GM21526 (cell line): ENCODE measurements at regions not wholly inside any gene's neighbourhood (a gene's known extent, or its start where the extent isn't known, plus 50 kb on each side); places are given as distances from the start of the nearest gene placed in this dataset.
"Not testable (repeated sequence)": the region's sequence is repeated elsewhere in the genome, so short reads cannot be mapped to it uniquely, and the experiment has no call there.

Source experiments
- ATAC-seq: cut with Tn5 transposase; IDR thresholded peaks from one replicate; pipeline ENCODE4 v1.9.1; 2021; ENCODE audit warnings: moderate library complexity; ENCODE audit not compliant: unreplicated experiment, low FRiP score

- ATAC-seq, result no peak
These were observed 185.1 kb downstream of the NRP2 start for GRCh38 chr2:205867371-205867770.

GRCh38 chr2:205865905-205866441 is 183.7 kb downstream of the NRP2 start:
- ATAC-seq, result no peak

- ATAC-seq, result no peak
These were observed 182.8 kb downstream of the NRP2 start for GRCh38 chr2:205865056-205865455.

- ATAC-seq, result no peak
These were observed 182.2 kb downstream of the NRP2 start for GRCh38 chr2:205864491-205864890.

- ATAC-seq, result not testable (repeated sequence)
These were observed 180.5 kb downstream of the NRP2 start for GRCh38 chr2:205862761-205863160.

- ATAC-seq, result no peak
These were observed 178.6 kb downstream of the NRP2 start for GRCh38 chr2:205860885-205861284.

- no peak for ATAC-seq
These were observed 177.9 kb downstream of the NRP2 start for GRCh38 chr2:205860181-205860580.

GRCh38 chr2:205858881-205859441 is 176.7 kb downstream of the NRP2 start:
- no peak for ATAC-seq

GRCh38 chr2:205858275-205858674 is 176.0 kb downstream of the NRP2 start:
- ATAC-seq, result no peak

- ATAC-seq, result peak; percentile 53
These were observed 175.4 kb downstream of the NRP2 start for GRCh38 chr2:205857520-205858237.

GRCh38 chr2:205852457-205852856 is 170.2 kb downstream of the NRP2 start:
- no peak for ATAC-seq

- no peak for ATAC-seq
These were observed 168.3 kb downstream of the NRP2 start for GRCh38 chr2:205850611-205851010.

GRCh38 chr2:205850132-205850531 is 167.8 kb downstream of the NRP2 start:
- ATAC-seq, result no peak

- no peak for ATAC-seq
These were observed 166.8 kb downstream of the NRP2 start for GRCh38 chr2:205849136-205849535.

GRCh38 chr2:205848601-205849000 is 166.3 kb downstream of the NRP2 start:
- no peak for ATAC-seq
